GM18520 (cell line): ENCODE measurements at regions not wholly inside any gene's neighbourhood (a gene's known extent, or its start where the extent isn't known, plus 50 kb on each side); places are given as distances from the start of the nearest gene placed in this dataset.

Source experiments
- ATAC-seq: cut with Tn5 transposase; IDR thresholded peaks from one replicate; pipeline ENCODE4 v1.9.1; 2021; ENCODE audit not compliant: unreplicated experiment

DNA sequence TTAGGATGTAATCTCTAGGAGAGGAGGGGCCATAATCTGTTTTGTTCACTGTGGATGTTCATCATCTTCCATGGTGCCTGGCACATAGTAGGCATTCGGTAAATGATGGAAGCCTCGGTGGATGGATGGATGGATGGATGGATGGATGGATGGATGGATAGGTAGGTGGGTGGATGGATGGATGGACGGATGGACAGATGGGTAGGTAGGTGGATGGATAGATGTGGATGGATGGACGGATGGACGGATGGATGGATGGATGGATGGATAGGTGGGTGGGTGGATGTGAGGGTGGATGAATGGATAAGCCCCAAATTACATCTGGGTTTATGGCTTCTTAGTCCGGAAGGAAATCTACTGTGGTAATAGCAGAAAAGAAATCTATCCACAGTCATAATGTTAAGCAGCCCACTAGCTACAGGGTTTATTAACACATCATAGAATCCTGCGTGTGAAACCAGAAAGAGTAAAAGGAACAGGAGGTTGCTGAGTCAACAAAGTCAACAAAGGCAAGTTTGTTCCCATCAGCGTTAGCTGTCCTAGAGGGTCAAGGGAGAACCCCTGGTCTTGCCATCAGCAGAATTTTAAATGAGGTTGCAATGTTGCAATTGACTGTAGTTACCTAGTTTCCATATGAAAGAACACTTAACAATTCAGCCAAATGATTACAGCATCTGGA lies 82.8 kb downstream of the C11orf91 start:
- ATAC-seq = no peak

DNA sequence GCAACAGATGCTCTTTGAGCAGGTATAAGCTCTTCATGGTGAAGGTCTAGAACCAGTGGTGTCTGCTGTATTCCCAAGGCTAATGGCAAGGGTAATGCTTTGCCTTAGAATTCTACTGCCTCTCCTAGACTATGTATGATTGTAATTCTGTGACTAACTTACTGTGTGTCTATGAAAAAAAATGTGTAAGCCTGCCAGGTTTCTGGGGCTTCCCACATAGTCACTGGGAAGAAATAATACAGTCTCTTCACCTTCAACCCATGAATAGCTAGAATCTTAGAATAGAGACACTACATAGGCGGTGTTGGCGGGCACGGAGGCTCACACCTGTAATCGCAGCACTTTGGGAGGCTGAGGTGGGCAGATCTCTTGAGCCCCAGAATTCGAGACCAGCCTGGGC lies 84.1 kb downstream of the C11orf91 start:
- ATAC-seq = no peak

DNA sequence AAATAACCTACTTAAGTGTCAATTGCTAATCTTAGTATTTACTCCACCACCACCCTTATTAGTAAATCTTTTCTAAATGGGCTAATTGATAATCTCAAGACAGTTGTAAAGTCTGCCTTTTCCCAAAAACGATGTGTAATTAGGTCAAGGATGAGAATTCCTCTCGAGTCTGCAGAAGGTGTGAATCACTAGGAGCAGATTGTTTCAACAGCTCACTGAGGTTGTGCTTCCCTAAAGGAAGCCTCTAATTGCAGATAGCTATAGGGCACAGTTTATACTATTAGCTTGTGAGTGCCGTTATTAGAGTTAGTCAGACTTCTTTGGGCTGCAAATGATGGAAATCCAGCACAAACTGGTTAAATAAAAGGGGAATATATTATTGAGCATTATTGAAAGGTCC lies 84.9 kb downstream of the C11orf91 start:
- no peak for ATAC-seq

DNA sequence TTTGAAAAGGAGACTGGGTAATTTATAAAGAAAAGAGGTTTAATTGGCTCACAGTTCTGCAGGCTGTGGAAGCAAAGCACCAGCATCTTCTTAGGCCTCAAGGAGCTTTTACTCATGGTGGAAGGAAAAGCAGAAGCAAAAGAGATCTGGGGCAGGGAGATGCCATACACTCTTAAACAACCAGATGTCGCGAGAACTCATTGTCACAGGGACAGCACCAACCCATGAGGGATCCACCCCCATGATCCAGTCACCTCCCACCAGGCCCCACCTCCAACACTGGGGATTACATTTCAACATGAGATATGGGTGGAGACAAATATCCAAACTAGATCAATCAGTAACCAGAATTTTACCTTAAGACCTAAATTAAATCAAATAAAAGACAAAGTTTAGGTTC lies 87.2 kb downstream of the C11orf91 start:
- no peak for ATAC-seq

DNA sequence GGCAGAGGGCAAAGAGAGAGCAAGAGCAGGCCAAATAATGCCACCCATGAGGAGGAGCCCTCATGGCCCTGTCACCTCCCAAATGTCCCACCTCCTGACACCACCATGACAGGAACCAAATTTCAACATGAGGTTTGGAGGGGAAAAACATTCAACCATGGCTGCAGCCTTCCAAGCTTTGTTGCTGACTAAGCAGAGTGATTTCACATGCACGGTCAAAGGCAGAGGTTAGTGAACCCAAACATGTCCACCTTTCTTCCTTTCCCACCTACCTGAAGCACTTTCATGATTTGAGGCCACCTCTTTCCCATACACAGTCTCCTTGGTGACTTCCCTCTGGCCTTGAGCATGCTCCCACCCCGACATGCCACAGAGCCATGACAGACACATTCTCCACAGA lies 89.7 kb downstream of the C11orf91 start:
- ATAC-seq = no peak

DNA sequence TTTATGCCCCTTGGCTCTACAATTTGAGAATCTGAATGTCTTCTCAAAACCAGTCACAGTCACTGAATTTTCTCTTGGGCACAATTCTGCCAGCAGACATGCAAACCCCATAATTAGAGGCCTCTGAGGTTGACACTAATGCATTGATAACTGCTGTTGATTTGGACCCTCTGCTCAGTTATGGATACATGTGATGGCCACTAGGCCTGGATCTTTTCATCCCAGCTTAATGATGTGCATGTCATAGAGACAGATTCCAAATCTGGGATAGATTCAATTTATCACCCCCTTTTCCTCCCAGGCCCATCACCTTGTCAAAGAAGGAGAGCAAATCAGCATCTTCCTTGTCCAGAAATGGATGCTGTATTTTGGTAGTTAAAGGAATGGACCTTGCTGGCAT lies 92.2 kb downstream of the C11orf91 start:
- ATAC-seq = no peak

DNA sequence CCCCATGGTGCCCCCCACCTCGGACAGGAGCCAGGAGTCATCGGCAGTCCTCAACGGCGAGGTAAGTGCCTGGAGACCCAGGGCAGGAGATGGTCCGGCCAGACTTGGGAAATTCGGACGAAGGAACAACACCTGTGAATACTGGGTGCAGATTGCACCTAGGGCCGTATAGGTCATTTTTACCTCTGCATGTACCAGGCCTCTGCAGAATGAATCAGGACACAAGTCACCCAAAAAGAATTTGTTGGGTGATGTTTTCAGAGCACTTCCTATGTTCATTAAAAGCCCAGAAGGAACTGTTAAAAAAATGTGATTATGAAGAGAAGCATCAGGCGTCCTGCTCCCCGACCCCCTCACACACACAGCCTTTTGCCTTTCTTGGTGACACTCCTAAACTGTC lies 93.9 kb downstream of the C11orf91 start:
- ATAC-seq = no peak

DNA sequence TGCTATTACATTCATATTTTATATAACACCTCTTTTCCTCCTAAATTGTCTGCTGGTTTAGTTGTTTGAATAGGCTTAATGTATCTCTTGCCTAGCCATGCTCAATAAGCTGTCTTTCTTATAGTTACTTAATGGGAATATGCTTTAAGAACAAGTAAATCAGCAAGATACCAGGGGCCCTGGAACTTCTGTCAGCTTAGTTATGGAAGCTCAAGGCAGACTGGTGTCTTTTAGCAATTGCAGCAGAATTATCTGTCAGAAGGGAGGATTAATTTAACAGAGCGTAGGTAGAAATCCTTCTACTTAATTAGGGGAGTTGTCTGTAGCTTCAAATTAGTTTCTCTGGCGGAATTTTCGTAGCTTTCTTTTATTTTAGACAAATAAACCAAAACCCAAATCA lies 94.9 kb downstream of the C11orf91 start:
- no peak for ATAC-seq

DNA sequence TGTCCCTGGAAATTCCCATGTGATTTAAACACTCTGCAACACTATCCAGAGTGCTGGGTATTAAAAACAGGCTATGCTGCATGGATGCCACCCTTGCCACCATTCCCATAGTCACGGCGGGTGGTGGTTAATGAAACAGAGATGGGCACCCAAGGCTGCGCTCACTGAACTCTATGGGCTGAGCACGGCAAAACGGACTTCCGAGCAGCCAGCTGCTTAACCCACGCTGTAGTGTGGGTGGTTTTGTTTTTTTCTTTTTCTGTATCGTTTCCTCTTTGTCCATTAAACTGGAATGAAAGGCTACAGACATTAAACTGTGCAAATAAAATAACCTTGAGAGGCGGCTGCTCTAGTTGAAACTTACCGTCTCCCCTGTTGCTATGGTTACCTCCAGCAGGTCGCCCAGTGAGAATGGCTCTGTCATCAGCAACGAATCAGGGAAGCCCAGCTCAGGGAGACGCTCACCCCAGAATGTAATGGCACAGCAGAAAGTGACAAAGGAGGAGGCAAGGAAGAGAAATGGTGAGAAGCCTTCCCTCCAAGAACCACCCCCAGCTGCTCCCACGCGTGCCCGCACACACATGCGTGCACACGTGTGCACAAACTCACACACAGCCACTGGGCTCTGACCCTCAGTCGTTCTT lies 102.1 kb downstream of the C11orf91 start:
- ATAC-seq = no peak

DNA sequence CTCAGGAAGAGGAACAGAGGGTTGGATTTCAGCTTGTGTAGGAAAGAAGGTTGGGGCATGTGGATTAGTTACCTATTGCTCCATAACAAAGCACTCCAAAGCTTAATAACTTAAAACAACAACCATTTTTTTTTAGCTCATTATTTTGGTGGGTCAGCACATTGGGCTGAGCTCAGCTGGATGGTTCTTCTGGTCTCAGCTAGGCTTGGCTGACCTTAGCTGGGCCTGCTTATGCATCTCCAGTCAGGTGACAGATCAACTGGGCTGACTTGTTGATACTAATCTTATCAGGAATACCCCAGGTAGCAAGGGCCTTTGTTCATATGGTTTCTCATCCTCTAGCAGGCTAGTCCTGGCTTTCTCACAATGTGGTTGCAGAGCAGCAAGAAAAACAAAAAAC lies 106.4 kb downstream of the C11orf91 start:
- ATAC-seq = no peak

DNA sequence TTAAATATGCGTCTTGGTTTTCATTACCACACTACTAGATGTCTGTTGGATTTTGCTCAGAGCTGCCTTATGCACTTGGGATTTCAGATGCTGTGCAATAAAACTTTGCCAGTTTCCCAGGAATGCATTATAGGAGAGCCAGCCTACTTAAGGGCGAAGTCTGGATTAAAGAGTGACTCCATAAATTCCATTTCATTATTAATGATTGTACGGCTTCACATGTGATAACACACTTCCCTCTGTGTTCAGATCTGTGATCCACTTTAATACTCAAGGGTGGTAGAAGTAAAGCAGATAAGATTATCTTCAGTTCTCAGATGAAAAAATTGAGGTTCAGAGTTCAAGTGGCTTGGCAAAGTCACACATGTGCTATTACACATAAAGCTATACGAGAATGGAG lies 110.2 kb downstream of the C11orf91 start:
- ATAC-seq = no peak

DNA sequence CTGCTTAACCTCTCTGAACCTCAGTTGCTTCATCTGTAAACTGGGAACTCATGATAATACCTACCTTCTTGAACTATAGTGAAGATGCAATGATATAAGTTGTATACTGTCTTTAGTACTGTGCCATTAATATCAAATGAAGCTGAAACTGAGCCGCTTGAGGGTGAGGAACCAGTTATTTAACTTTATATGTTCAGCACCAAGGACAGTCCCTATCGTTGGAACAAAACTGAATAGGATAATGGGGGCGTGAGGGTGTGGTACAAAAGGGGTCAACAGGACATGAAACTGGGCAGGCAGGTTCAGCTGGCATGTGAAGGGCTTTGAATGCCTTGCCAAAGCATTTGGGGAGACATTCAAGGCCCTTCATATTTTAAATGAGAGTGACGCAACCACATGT lies 112.6 kb downstream of the C11orf91 start:
- no peak for ATAC-seq

DNA sequence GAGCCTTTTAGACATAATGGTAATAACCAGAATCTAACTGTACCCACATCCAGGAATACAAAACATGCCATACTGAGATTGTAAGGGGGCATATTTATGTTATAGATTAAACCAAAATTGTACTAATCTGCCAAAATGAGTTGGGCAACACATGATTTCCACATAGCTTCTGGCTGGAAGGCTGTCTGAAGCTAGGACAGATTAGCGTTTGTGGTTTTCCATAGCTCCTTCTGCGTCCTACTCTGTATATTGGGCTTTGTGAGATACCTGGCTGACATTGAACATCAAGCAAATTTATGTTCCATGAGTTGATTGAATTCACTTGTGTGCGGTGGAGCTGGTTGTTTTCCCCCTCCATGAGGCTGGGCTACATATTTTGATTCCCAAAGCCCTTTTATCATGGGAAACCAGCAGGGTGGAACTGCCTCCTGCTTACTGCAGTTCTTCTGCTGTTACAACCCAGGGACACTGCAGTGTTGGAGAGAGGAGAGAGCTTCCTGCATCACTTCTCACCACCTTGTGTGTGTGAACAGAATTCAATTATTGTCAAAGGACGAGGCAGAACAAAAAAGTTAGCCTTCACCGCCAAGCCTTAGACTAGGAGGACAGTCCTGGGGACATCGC lies 114.9 kb downstream of the C11orf91 start:
- no peak for ATAC-seq

DNA sequence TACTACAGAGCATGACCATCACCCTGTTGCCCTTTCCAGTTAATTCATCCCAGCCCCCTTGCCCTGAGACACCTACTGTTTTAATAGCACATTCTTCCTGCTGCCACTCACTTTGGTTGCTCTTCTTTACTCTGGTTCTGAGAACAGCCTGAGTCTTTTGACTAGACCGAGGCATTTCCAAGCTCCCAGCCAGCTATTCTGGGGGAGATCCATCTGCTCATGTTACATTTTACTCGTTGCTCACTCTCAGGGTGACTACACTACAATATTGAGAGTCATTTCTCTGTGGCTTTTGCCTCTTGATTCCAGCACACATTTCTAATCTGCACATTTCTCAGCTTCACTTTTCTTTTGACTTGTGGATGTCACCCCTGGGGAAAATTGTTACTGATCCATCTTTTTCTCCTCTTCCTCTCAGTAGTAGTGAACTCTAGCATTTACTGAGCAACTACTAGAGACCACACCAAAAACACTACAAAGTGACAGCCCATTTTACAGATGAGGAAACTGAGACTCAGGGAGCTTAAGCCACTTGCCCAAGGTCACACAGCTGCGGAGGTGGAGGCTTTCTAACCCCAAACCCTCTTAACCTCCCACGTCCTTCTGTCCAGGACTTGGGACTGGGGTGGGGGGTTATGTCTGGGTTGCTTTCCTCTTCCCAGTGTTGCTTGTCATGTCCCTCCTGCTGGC lies 117.8 kb downstream of the C11orf91 start:
- ATAC-seq = no peak

DNA sequence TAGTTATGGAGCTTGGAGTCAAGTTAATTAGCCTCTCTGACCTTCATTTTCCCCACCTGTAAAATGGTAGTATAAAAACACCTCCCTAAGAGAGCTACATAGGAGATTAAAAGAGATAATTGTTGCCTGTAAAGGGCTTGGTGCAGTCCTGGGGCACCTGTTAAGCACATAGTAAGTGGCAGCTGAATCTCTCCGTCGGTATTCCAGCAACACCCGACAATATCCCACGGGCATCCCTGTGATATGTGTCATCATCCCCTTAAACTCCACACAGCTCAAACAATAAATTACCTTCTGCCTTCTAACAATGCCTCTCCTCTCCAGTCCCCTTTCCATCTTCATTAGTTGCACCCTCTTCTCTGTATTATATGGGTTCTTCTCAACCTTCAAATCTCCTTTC lies 121.5 kb downstream of the C11orf91 start:
- no peak for ATAC-seq

DNA sequence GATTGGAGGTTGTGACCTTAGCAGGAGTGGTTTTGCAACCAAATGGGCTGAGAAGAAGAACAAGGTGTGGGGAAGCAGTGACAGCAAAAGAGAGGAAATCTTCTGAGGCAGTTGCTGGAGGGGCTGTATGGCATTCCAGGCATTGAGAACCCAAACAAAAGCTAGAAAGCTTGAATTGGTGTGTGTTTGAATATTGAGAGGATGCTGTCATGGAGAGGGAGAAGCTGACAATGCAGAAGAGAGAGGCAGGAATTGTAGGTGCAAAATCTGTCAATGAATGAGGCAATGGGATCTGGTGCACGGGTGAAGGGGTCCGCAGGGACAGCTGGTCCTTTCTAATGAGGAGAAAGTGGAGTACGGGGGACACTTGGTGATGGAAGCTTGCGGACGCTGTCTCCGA lies 123.4 kb downstream of the C11orf91 start:
- no peak for ATAC-seq

DNA sequence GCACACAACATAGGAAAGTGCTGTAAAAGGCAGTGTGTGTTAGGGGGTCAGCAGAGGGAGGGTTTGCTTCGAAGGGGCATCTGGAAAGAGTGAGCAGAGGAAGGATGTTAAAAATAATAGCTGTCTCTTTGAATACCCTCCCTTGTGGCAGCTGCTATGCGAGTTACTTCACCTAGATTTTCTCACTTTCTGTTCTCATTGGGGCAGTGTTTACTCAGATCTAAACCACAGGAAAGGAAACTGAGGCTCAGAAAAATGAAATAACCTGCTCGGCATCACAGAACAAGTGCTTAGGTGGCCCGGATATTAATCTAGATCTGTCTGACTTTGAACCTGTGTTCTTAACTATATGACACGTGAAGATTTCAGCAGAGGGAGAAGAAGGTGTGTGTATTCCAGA lies 125.3 kb downstream of the C11orf91 start:
- ATAC-seq = no peak

DNA sequence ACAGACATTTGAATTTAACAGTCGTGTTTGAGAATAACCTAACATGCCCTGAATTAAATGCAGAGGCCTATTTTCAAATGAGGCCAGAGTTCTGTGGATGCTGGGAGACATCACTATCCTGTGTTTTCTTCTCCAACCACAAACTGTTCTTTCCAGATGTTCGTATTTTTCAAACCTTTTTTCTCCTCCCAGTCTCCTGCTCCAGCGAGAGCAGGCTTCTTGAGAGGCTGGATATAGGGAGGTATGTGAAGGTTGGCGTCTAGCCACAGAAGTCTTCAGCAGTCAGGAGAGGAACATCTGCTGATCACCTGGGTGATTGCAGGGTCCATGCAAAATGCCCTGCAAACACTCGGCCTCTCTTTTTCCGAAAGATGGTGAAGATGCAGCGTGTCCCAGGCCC lies 126.3 kb downstream of the C11orf91 start:
- ATAC-seq = no peak

DNA sequence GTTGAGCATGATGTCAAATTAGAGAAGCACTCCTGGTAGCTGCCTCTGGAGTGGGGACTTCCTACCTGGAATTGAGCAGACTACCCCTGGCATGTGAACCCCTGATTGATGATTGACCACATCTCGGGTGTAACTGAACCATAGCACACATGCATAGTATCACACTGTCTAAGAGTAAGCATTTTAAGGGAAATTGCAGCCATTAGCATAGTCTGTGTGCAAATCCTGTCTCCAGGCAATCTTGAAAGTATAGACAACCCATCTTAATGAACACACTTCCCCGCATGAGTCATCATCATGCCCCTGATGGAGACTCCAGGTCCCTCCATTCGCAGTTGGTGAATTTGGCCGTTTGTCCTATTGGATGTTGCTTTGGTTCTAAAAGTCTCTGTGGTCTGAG lies 131.3 kb downstream of the C11orf91 start:
- no peak for ATAC-seq

DNA sequence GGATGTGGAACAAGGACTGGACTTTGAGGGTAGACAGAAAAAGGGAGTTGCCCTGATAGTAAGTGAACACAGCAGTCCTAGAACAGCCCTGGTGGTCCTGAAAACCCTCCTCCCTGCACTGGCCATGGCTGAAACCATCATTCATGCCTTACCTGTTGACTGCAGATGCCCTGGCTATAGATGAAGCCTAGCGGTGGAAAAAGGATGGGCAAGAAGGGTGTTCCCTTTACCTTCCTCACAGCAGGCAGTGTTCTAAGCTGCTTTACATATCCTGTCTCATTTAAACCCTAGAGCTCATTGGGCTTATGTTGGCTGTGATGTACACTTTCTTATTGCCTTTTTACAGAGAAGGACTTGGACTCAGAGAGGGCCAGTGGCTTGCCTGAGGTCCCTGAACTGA lies 133.6 kb downstream of the C11orf91 start:
- ATAC-seq = no peak

DNA sequence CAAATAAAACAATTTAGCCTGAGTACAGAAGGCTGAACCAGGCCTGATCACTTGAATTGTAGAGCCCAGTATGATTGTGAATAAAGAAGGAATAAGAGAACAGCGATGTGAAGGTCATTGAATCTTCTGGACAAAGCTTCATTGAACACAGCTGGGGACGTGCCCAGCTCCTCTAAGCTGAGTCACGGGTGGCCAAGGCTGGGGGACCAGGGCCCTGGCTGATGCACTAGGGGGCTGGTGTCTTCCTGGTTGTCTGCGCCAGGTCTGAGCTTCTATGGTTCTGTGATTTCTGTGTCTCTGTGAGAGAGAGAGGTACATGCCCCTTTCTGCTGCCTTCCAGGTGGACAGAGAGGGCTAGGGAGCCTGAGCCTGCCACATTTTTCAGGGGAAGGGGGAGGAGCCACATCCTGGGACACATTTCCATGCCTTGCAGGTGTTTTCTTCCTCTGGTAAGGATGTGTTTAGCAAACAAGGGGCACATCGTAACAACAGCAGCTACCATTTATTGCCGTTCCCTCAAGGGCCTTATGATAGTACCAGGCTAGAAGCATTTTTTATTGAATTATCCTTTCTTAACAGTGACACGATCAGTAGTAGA lies 135.7 kb downstream of the C11orf91 start:
- no peak for ATAC-seq

DNA sequence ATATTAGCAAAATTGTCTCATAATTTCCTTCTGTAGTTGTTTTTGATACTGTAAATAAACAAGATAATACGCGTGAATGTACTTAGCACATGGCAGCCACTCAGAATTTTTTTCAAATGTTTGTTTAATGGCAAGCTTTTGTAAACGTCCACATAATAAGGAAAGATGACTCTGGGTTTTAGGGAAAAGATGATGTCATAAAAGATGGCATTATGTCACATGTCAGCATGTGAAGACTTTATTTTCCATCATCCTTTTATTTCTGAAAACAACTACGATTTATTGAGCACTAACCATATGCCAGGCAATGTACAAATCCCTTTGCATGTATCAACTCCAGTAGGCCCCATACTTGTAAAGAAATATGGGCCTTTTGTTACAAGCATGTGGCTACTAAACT lies 139.9 kb downstream of the C11orf91 start:
- ATAC-seq = no peak
